A549 (cell line): ENCODE measurements at regions not wholly inside any gene's neighbourhood (a gene's known extent, or its start where the extent isn't known, plus 50 kb on each side); places are given as distances from the start of the nearest gene placed in this dataset.

Experiments
- ATAC-seq, 2 experiments: fragments of 200-7000 bp in 1 of 2; fragments of >200 bp in 1 of 2; cut with Nextera tagmentation in 1 of 2; cut with Tn5 transposase in 1 of 2; 3 replicates each; pipeline versions ENCODE4 v1.8.0 to v1.9.1; 2018 to 2020; ENCODE audit warnings: mild to moderate bottlenecking in 1 of 2, moderate library complexity in 1 of 2
- CTCF ChIA-PET: fragments of 300-600 bp; sonication (Branson Sonifier 250); formaldehyde crosslinking; extraction: SDS; loops from one replicate; lab custom pipeline; 2021; ENCODE audit warnings: antibody characterized with exemption, inconsistent platforms; lab: Yijun Ruan, JAX
- POLR2A ChIA-PET: fragments of 350-600 bp; formaldehyde crosslinking; extraction: SDS; loops from one replicate; lab custom pipeline; 2021; ENCODE audit warnings: antibody characterized with exemption, inconsistent platforms; lab: Yijun Ruan, JAX
- DNase-seq, 2 experiments: peaks; one replicate each; pipeline versions ENCODE4 v3.0.0 to v3.0.0-alpha.2; 2011 to 2016; ENCODE audit warnings: low read depth in 1 of 2, low spot score in 1 of 2
- FAIRE-seq: peaks from 2 replicates; lab custom pipeline; 2011; peaks lifted over from hg19 to GRCh38; lab: Jason Lieb, UNC
- H3K27ac ChIP-seq, 2 experiments: fragments of >200 bp; sonication (Bioruptor Twin); formaldehyde crosslinking; 3 replicates each; pipeline ENCODE4 v1.5.1; 2016 to 2017
- H3K4me1 ChIP-seq: fragments of >200 bp; sonication (Bioruptor Twin); formaldehyde crosslinking; 3 replicates; pipeline ENCODE4 v1.6.1; 2016
- H3K4me2 ChIP-seq: fragments of >200 bp; sonication (Bioruptor Twin); formaldehyde crosslinking; 3 replicates; pipeline ENCODE4 v1.6.1; 2016
- H3K4me3 ChIP-seq: fragments of >200 bp; sonication (Bioruptor Twin); formaldehyde crosslinking; 3 replicates; pipeline ENCODE4 v1.5.1; 2016
- H3K9me3 ChIP-seq: fragments of >200 bp; sonication (Bioruptor Twin); formaldehyde crosslinking; 3 replicates; pipeline ENCODE4 v1.6.1; 2016
- BHLHE40 ChIP-seq: IDR thresholded peaks from 2 replicates; pipeline ENCODE4 v1.6.1; 2012; ENCODE audit warnings: low read depth, low read length, inconsistent platforms
- CBX8 ChIP-seq: fragments of 200-600 bp; sonication (generic); IDR thresholded peaks from 2 replicates; pipeline ENCODE4 v1.6.1; 2016
- EP300 ChIP-seq, 2 experiments: fragments of >200 bp; sonication (Bioruptor Twin); formaldehyde crosslinking; IDR thresholded peaks; 2 replicates in 1 of 2; 3 replicates in 1 of 2; pipeline ENCODE4 v1.6.1; 2016 to 2017
- ESRRA ChIP-seq: fragments of 150-350 bp; IDR thresholded peaks from 2 replicates; pipeline ENCODE4 v1.6.1; 2014; ENCODE audit warnings: mild to moderate bottlenecking, low read length, borderline replicate concordance
- FOSL2 ChIP-seq, 2 experiments: fragments of 450-650 bp in 1 of 2; fragments of >200 bp in 1 of 2; sonication (Bioruptor Twin) in 1 of 2; formaldehyde crosslinking; IDR thresholded peaks; 2 replicates each; pipeline versions ENCODE4 v1.5.0 to v1.6.1; 2016 to 2020; ENCODE audit warnings: mild to moderate bottlenecking in 1 of 2, moderate library complexity in 1 of 2
- GATA3 ChIP-seq: IDR thresholded peaks from 2 replicates; pipeline ENCODE4 v1.6.1; 2012; ENCODE audit warnings: borderline replicate concordance
- MYC ChIP-seq: IDR thresholded peaks from 2 replicates; pipeline ENCODE4 v1.6.1; 2012; ENCODE audit warnings: mild to moderate bottlenecking, inconsistent platforms, low read length, improper control_type of control experiment, borderline replicate concordance
- NR3C1 ChIP-seq: fragments of >200 bp; sonication (Bioruptor Twin); formaldehyde crosslinking; IDR thresholded peaks from 3 replicates; pipeline ENCODE4 v1.6.1; 2017
- RNF2 ChIP-seq: fragments of 200-600 bp; sonication (generic); IDR thresholded peaks from 2 replicates; pipeline ENCODE4 v1.6.1; 2016; ENCODE audit warnings: low read depth, mild to moderate bottlenecking, antibody characterized with exemption, moderate library complexity, borderline replicate concordance
- SREBF2 ChIP-seq: fragments of 450-650 bp; IDR thresholded peaks from 2 replicates; pipeline ENCODE4 v1.6.1; 2014; ENCODE audit warnings: mild to moderate bottlenecking, moderate library complexity
- TP53 ChIP-seq: fragments of 250-450 bp; sonication (Bioruptor Pico); IDR thresholded peaks from 2 replicates; pipeline ENCODE4 v1.5.0; 2021; ENCODE audit warnings: mild to moderate bottlenecking, moderate library complexity
- ZFP36 ChIP-seq: fragments of 450-650 bp; IDR thresholded peaks from 2 replicates; pipeline ENCODE4 v1.6.1; 2014; ENCODE audit warnings: borderline replicate concordance; ENCODE audit not compliant: partially characterized antibody
- WGBS: methylation state at CpG from one replicate; pipeline ENCODE4 v1.1.6; 2017; ENCODE audit errors: missing lambda C conversion rate; 5-methylcytosine and 5-hydroxymethylcytosine counted together
- TF ChIP-seq, protein P1 (sequence below): fragments of 250-450 bp; sonication (Bioruptor Pico); IDR thresholded peaks from 2 replicates; pipeline ENCODE4 v1.5.0; 2020; ENCODE audit warnings: low read depth, mild to moderate bottlenecking, moderate library complexity
- TF ChIP-seq, protein P2 (sequence below): fragments of 450-650 bp; IDR thresholded peaks from 2 replicates; pipeline ENCODE4 v1.6.1; 2014; ENCODE audit warnings: antibody characterized with exemption
- TF ChIP-seq, protein P3 (sequence below): IDR thresholded peaks from 2 replicates; pipeline ENCODE4 v1.6.1; 2012
- TF ChIP-seq, protein P4 (sequence below): IDR thresholded peaks from 2 replicates; pipeline ENCODE4 v1.6.1; 2012; ENCODE audit warnings: low read depth, borderline replicate concordance
- TF ChIP-seq, protein P5 (sequence below): fragments of 250-450 bp; sonication (Bioruptor Pico); IDR thresholded peaks from 2 replicates; pipeline ENCODE4 v1.5.0; 2021; ENCODE audit warnings: mild to moderate bottlenecking, moderate library complexity, borderline replicate concordance
- TF ChIP-seq, protein P6 (sequence below): fragments of >200 bp; sonication (Bioruptor Twin); formaldehyde crosslinking; IDR thresholded peaks from 3 replicates; pipeline ENCODE4 v1.5.1; 2016
- TF ChIP-seq, protein P7 (sequence below): IDR thresholded peaks from 2 replicates; pipeline ENCODE4 v1.6.1; 2012

DNA sequence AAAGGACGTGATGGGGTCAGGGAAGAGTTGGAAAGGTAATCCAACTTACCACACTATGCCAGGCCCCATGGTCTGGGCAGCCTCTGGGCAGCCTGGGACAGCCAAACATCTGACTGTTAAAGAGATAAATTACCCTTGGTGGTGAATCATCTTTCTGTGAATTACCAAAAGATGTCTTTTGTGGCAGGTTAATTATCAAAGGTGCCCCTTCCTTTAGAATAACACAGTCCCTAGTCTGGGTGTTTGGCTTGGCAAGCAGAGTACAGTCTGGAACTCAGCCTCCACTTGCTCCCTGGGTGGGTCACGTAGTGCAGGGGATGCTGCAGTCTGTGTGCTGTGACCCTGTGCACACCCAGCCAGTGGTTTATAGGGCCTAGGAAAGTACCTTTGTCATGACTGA is 113.1 kb downstream of the ZNF621 start (continued):
- TF ChIP-seq, protein P1, sequence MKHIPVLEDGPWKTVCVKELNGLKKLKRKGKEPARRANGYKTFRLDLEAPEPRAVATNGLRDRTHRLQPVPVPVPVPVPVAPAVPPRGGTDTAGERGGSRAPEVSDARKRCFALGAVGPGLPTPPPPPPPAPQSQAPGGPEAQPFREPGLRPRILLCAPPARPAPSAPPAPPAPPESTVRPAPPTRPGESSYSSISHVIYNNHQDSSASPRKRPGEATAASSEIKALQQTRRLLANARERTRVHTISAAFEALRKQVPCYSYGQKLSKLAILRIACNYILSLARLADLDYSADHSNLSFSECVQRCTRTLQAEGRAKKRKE (CRISPR knock-in tag) = no peak
- TF ChIP-seq ZFP36 (no peak), BHLHE40 (no peak), FOSL2 (IDR thresholded peaks at IDR 0.05) (no peak), FOSL2 (CRISPR knock-in tag; IDR thresholded peaks at IDR 0.05) (no peak), TP53 (CRISPR knock-in tag) (no peak)

DNA sequence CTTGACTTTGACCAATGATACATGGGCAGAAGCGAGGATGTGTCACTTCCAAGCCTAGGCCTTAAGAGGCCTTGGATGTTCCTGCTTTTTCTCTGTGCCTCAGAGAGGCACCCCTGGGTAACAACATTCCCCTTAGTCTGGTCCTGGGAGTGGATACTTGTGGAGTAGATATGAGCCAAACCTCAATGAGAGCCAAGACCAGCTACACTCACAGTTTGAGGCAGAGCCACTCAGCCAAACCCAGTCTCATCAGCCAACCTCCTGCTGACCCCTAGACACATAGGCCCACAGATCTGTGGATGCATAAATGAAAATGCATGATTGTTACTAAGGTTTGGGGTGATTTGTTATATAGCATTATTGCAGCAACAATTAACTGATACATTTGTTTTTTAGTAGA is 114.2 kb downstream of the ZNF621 start:
- Histone ChIP-seq H3K4me3 (no peak overlapping the region), H3K27ac (no peak overlapping the region), H3K4me2 (no peak overlapping the region), H3K4me1 (no peaks in the 10 kb centered on the region), H3K9me3 (no peaks in the 10 kb centered on the region)
- ATAC-seq = no peak
- DNase-seq = no peak
- ChIA-PET CTCF (no interaction called here), POLR2A (no interaction called here)
- FAIRE-seq = no peak
- 68% methylated on average over 1 of the region's 1 CpG for WGBS
- no peak for TF ChIP-seq EP300 (IDR thresholded peaks at IDR 0.05)
- TF ChIP-seq, protein P2, sequence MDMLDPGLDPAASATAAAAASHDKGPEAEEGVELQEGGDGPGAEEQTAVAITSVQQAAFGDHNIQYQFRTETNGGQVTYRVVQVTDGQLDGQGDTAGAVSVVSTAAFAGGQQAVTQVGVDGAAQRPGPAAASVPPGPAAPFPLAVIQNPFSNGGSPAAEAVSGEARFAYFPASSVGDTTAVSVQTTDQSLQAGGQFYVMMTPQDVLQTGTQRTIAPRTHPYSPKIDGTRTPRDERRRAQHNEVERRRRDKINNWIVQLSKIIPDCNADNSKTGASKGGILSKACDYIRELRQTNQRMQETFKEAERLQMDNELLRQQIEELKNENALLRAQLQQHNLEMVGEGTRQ = no peak
- no peak for TF ChIP-seq ESRRA
- TF ChIP-seq, protein P3, sequence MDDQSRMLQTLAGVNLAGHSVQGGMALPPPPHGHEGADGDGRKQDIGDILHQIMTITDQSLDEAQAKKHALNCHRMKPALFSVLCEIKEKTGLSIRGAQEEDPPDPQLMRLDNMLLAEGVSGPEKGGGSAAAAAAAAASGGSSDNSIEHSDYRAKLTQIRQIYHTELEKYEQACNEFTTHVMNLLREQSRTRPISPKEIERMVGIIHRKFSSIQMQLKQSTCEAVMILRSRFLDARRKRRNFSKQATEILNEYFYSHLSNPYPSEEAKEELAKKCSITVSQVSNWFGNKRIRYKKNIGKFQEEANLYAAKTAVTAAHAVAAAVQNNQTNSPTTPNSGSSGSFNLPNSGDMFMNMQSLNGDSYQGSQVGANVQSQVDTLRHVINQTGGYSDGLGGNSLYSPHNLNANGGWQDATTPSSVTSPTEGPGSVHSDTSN = no peak
- TF ChIP-seq NR3C1 = no peak
- TF ChIP-seq GATA3 = no peak
- TF ChIP-seq CBX8 = no peak
- TF ChIP-seq, protein P4, sequence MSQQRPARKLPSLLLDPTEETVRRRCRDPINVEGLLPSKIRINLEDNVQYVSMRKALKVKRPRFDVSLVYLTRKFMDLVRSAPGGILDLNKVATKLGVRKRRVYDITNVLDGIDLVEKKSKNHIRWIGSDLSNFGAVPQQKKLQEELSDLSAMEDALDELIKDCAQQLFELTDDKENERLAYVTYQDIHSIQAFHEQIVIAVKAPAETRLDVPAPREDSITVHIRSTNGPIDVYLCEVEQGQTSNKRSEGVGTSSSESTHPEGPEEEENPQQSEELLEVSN = no peak
- TF ChIP-seq, protein P5, sequence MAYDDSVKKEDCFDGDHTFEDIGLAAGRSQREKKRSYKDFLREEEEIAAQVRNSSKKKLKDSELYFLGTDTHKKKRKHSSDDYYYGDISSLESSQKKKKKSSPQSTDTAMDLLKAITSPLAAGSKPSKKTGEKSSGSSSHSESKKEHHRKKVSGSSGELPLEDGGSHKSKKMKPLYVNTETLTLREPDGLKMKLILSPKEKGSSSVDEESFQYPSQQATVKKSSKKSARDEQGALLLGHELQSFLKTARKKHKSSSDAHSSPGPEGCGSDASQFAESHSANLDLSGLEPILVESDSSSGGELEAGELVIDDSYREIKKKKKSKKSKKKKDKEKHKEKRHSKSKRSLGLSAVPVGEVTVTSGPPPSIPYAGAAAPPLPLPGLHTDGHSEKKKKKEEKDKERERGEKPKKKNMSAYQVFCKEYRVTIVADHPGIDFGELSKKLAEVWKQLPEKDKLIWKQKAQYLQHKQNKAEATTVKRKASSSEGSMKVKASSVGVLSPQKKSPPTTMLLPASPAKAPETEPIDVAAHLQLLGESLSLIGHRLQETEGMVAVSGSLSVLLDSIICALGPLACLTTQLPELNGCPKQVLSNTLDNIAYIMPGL = no peak
- no peak for TF ChIP-seq RNF2
- TF ChIP-seq, protein P6, sequence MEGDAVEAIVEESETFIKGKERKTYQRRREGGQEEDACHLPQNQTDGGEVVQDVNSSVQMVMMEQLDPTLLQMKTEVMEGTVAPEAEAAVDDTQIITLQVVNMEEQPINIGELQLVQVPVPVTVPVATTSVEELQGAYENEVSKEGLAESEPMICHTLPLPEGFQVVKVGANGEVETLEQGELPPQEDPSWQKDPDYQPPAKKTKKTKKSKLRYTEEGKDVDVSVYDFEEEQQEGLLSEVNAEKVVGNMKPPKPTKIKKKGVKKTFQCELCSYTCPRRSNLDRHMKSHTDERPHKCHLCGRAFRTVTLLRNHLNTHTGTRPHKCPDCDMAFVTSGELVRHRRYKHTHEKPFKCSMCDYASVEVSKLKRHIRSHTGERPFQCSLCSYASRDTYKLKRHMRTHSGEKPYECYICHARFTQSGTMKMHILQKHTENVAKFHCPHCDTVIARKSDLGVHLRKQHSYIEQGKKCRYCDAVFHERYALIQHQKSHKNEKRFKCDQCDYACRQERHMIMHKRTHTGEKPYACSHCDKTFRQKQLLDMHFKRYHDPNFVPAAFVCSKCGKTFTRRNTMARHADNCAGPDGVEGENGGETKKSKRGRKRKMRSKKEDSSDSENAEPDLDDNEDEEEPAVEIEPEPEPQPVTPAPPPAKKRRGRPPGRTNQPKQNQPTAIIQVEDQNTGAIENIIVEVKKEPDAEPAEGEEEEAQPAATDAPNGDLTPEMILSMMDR = no peak
- TF ChIP-seq, protein P7, sequence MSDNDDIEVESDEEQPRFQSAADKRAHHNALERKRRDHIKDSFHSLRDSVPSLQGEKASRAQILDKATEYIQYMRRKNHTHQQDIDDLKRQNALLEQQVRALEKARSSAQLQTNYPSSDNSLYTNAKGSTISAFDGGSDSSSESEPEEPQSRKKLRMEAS = no peak
- TF ChIP-seq, protein P1 (CRISPR knock-in tag) = no peak
- TF ChIP-seq SREBF2 = no peak
- no peak for TF ChIP-seq ZFP36
- no peak for TF ChIP-seq MYC
- TF ChIP-seq, all 56 proteins: peak for 0
